GM23248 (cell line): ENCODE measurements at regions not wholly inside any gene's neighbourhood (a gene's known extent, or its start where the extent isn't known, plus 50 kb on each side); places are given as distances from the start of the nearest gene placed in this dataset.

ENCODE experiments used
- EZH2 ChIP-seq: fragments of 200-600 bp; sonication (generic); IDR thresholded peaks from 2 replicates; pipeline ENCODE4 v1.6.1; 2018; ENCODE audit warnings: antibody characterized with exemption, mild to moderate bottlenecking; ENCODE audit not compliant: insufficient read depth, poor library complexity, severe bottlenecking
- EZH2phosphoT487 ChIP-seq: fragments of 200-600 bp; sonication (generic); IDR thresholded peaks from 2 replicates; pipeline ENCODE4 v1.6.1; 2018; ENCODE audit warnings: antibody characterized with exemption, moderate library complexity, mild to moderate bottlenecking, low read depth; ENCODE audit not compliant: insufficient read depth

DNA sequence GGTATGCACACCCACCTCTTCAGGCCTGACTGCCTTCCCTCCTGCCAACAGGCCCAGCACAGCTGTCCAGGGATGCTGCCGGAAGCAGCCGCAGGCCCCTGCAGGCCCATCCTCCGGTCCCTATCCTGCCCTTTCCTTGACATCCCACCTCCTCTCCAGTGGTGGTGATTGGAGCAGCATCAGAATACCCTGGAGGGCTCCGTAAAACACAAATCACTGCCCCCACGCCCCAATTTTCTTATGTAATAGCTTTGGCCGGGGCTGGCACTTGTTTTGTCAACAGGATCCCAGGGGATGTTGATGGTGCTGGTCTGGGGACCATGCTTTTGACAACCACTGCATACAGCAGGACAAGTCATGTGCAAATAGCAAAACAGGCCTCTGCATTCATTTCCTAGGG is 274.5 kb downstream of the GADD45G start:
- TF ChIP-seq EZH2 (no peak), EZH2phosphoT487 (no peak)
